Fibroblast of the aortic adventitia (primary cell): ENCODE measurements at regions not wholly inside any gene's neighbourhood (a gene's known extent, or its start where the extent isn't known, plus 50 kb on each side); places are given as distances from the start of the nearest gene placed in this dataset.

Experiments used
- DNase-seq: peaks from one replicate; pipeline ENCODE4 v3.0.0-alpha.2; 2010; ENCODE audit warnings: low read depth
- H3K4me3 ChIP-seq: 2 replicates; pipeline ENCODE4 v1.5.1; 2011; ENCODE audit warnings: low read depth, mild to moderate bottlenecking, control low read depth, low read length, moderate library complexity
- CTCF ChIP-seq: IDR thresholded peaks from 2 replicates; pipeline ENCODE4 v1.5.1; 2011; ENCODE audit warnings: mild to moderate bottlenecking, low read length, control low read depth, inconsistent platforms; ENCODE audit not compliant: insufficient read depth

GRCh38 chr20:6685181-6685582, 82.3 kb upstream of the BMP2 start:
- TF ChIP-seq CTCF = no peak

GRCh38 chr20:6683021-6683977, 84.2 kb upstream of the BMP2 start:
- DNase-seq = no peak
- H3K4me3 ChIP-seq = no peak overlapping the region
- no peak for TF ChIP-seq CTCF

More at GRCh38 chr20:6685181-6685582, 82.3 kb upstream of the BMP2 start:
- H3K4me3 ChIP-seq = no peak overlapping the region
- DNase-seq = no peak

- no peak overlapping the region for H3K4me3 ChIP-seq
- no peak for TF ChIP-seq CTCF
- no peak for DNase-seq
Observed at GRCh38 chr20:6680854-6681253, 86.6 kb upstream of the BMP2 start.

- TF ChIP-seq CTCF = no peak
- no peak overlapping the region for H3K4me3 ChIP-seq
- DNase-seq = no peak
Observed at GRCh38 chr20:6680441-6680840, 87.0 kb upstream of the BMP2 start.

GRCh38 chr20:6679086-6679485, 88.4 kb upstream of the BMP2 start:
- no peak for TF ChIP-seq CTCF
- no peak for DNase-seq

GRCh38 chr20:6678101-6678500, 89.4 kb upstream of the BMP2 start:
- H3K4me3 ChIP-seq = no peak overlapping the region
- DNase-seq = no peak
- TF ChIP-seq CTCF = no peak

More at GRCh38 chr20:6679086-6679485, 88.4 kb upstream of the BMP2 start:
- no peak overlapping the region for H3K4me3 ChIP-seq
